Body of pancreas (tissue), 4 donors: ENCODE measurements at regions not wholly inside any gene's neighbourhood (a gene's known extent, or its start where the extent isn't known, plus 50 kb on each side); places are given as distances from the start of the nearest gene placed in this dataset.

Source experiments
- ATAC-seq: fragments of 150-250 bp; one replicate; pipeline ENCODE4 v1.9.1; 2016
- DNase-seq, 4 donors: peaks; one replicate each; pipeline ENCODE4 v3.0.0-alpha.2; 2019
- H3K27ac ChIP-seq, 4 donors: fragments of 200-600 bp; sonication (generic); 1 replicate in 3 of 4; 2 replicates in 1 of 4; pipeline versions ENCODE4 v1.5.1 to v1.6.1; 2016 to 2019; ENCODE audit warnings: mild to moderate bottlenecking in 1 of 4, mixed read lengths in 1 of 4, moderate library complexity in 1 of 4
- H3K27me3 ChIP-seq, 2 donors: fragments of 200-600 bp; sonication (generic); one replicate each; pipeline ENCODE4 v1.6.0; 2016; ENCODE audit warnings: mild to moderate bottlenecking in 1 of 2
- H3K36me3 ChIP-seq, 2 donors: fragments of 200-600 bp; sonication (generic); replicated peaks in 1 of 2; 2 replicates each; pipeline ENCODE4 v1.5.1; 2016; ENCODE audit warnings: low read depth in 2 of 2; ENCODE audit not compliant: insufficient read depth in 1 of 2
- H3K4me1 ChIP-seq: fragments of 200-600 bp; sonication (generic); one replicate; pipeline ENCODE4 v1.6.0; 2016
- H3K4me3 ChIP-seq, 2 donors: fragments of 200-600 bp; sonication (generic); 1 replicate in 1 of 2; 2 replicates in 1 of 2; pipeline ENCODE4 v1.5.1; 2016 to 2019
- H3K9me3 ChIP-seq, 3 donors: fragments of 200-600 bp; sonication (generic); 1 replicate in 2 of 3; 2 replicates in 1 of 3; pipeline ENCODE4 v1.5.1; 2016
- CTCF ChIP-seq, 7 experiments: fragments of 450-650 bp in 4 of 7; fragments of 200-600 bp in 3 of 7; sonication (generic) in 3 of 7; IDR thresholded peaks; one replicate each; pipeline ENCODE4 v1.5.1; 2016 to 2019; ENCODE audit warnings: antibody characterized with exemption in 7 of 7
- POLR2A ChIP-seq, 3 donors: fragments of 450-650 bp; IDR thresholded peaks; one replicate each; pipeline ENCODE4 v1.6.1; 2016; ENCODE audit warnings: antibody characterized with exemption in 3 of 3, mild to moderate bottlenecking in 2 of 3
- WGBS, 2 donors: methylation state at CpG; one replicate each; pipeline ENCODE4 v1.1.5; 2017; 5-methylcytosine and 5-hydroxymethylcytosine counted together
- intact Hi-C: fragments of 100-400 bp; cut with DNase I; formaldehyde crosslinking; loops from one replicate; pipeline ENCODE4 v1.15.1; 2023

GRCh38 chr16:63789603-63790002 is 1332.3 kb downstream of the CDH11 start:
- 58 to 68% methylated on average over 2 of the region's 2 CpGs for WGBS, 2 donors
- no peak overlapping the region for H3K27ac ChIP-seq
- no peak overlapping the region for H3K4me3 ChIP-seq
- TF ChIP-seq POLR2A (IDR thresholded peaks at IDR 0.05) = no peak
- TF ChIP-seq CTCF (IDR thresholded peaks at IDR 0.05) = peak in 1 of 7 experiments; percentile 14
- intact Hi-C loops = no loop called here
- H3K36me3 ChIP-seq = no peaks in the 10 kb centered on the region
- DNase-seq (peak in 1 of 4 donors; percentile 9), ATAC-seq (no peak)
- peaks cover 0 to 5% (median 0%) of the 10 kb centered on the region in 3 donors for H3K9me3 ChIP-seq
- H3K4me1 ChIP-seq = no peaks in the 10 kb centered on the region
- H3K27me3 ChIP-seq = no peaks in the 10 kb centered on the region

- H3K9me3 ChIP-seq = peaks cover 0 to 5% (median 0%) of the 10 kb centered on the region in 3 donors
- H3K36me3 ChIP-seq = no peaks in the 10 kb centered on the region
- no peak overlapping the region for H3K4me3 ChIP-seq
- no peak overlapping the region for H3K27ac ChIP-seq
- ATAC-seq (no peak), DNase-seq (no peak)
- TF ChIP-seq CTCF (IDR thresholded peaks at IDR 0.05) (no peak), POLR2A (IDR thresholded peaks at IDR 0.05) (no peak)
- H3K27me3 ChIP-seq = no peaks in the 10 kb centered on the region
- 84 to 98% methylated on average over 1 of the region's 1 CpG for WGBS, 2 donors
- H3K4me1 ChIP-seq = no peaks in the 10 kb centered on the region
- intact Hi-C loops = no loop called here
Observed at GRCh38 chr16:63787014-63787413, 1334.8 kb downstream of the CDH11 start.

GRCh38 chr16:63785170-63785569 is 1336.7 kb downstream of the CDH11 start:
- H3K4me1 ChIP-seq = no peaks in the 10 kb centered on the region

GRCh38 chr16:63776437-63776836 is 1345.4 kb downstream of the CDH11 start:
- intact Hi-C loops = no loop called here
- Histone ChIP-seq H3K9me3 (no peaks in the 10 kb centered on the region), H3K36me3 (no peaks in the 10 kb centered on the region), H3K4me3 (no peak overlapping the region), H3K27ac (no peak overlapping the region), H3K27me3 (no peaks in the 10 kb centered on the region), H3K4me1 (no peaks in the 10 kb centered on the region)
- ATAC-seq (no peak), DNase-seq (no peak)
- TF ChIP-seq CTCF (IDR thresholded peaks at IDR 0.05) (no peak), POLR2A (IDR thresholded peaks at IDR 0.05) (no peak)

More at GRCh38 chr16:63785170-63785569, 1336.7 kb downstream of the CDH11 start:
- Histone ChIP-seq H3K4me3 (no peak overlapping the region), H3K36me3 (no peaks in the 10 kb centered on the region), H3K27ac (no peak overlapping the region), H3K9me3 (peaks cover 0 to 5% (median 0%) of the 10 kb centered on the region in 3 donors), H3K27me3 (no peaks in the 10 kb centered on the region)
- TF ChIP-seq POLR2A (IDR thresholded peaks at IDR 0.05) = no peak
- no peak for TF ChIP-seq CTCF (IDR thresholded peaks at IDR 0.05)
- no peak for DNase-seq
- no peak for ATAC-seq
- intact Hi-C loops = no loop called here
- 66 to 81% methylated on average over 2 of the region's 2 CpGs for WGBS, 2 donors

- intact Hi-C loops = no loop called here
- H3K27ac ChIP-seq = no peak overlapping the region
- no peaks in the 10 kb centered on the region for H3K27me3 ChIP-seq
- no peaks in the 10 kb centered on the region for H3K36me3 ChIP-seq
- ATAC-seq (no peak), DNase-seq (no peak)
- TF ChIP-seq POLR2A (IDR thresholded peaks at IDR 0.05) (no peak), CTCF (IDR thresholded peaks at IDR 0.05) (no peak)
- H3K4me1 ChIP-seq = no peaks in the 10 kb centered on the region
- H3K9me3 ChIP-seq = no peaks in the 10 kb centered on the region
- H3K4me3 ChIP-seq = no peak overlapping the region
Observed at GRCh38 chr16:63776034-63776433, 1345.8 kb downstream of the CDH11 start.
